T-cell (primary cell): ENCODE measurements at regions not wholly inside any gene's neighbourhood (a gene's known extent, or its start where the extent isn't known, plus 50 kb on each side); places are given as distances from the start of the nearest gene placed in this dataset.

Experiments
- ATAC-seq, 4 experiments: fragments of 200-7000 bp in 3 of 4; fragments of 150-1000 bp in 1 of 4; cut with Tn5 transposase; replicated peaks in 1 of 4; 1 replicate in 3 of 4; 2 replicates in 1 of 4; pipeline ENCODE4 v1.10.0; 2021; ENCODE audit warnings: moderate library complexity in 3 of 4, mild to moderate bottlenecking in 2 of 4, moderate number of reproducible peaks in 1 of 4
- CTCF ChIA-PET, 2 donors: fragments of 300-600 bp; sonication (Branson Sonifier 250); formaldehyde crosslinking; loops; one replicate each; lab custom pipeline; 2022; ENCODE audit warnings: antibody characterized with exemption in 2 of 2; lab: Charles Lee
- POLR2A ChIA-PET, 2 donors: fragments of 300-600 bp; sonication (Branson Sonifier 250); formaldehyde crosslinking; loops; one replicate each; lab custom pipeline; 2022; ENCODE audit warnings: antibody characterized with exemption in 2 of 2; lab: Charles Lee
- DNase-seq, 35 experiments: peaks; one replicate each; pipeline versions ENCODE4 v3.0.0 to v3.0.0-alpha.2; 2013 to 2023
- H3K27ac ChIP-seq: one replicate; pipeline ENCODE4 v1.5.1; 2013; ENCODE audit warnings: low read length
- H3K27me3 ChIP-seq, 2 experiments: replicated peaks in 1 of 2; 1 replicate in 1 of 2; 2 replicates in 1 of 2; pipeline versions ENCODE4 v1.6.1 to v1.7.0; 2013; ENCODE audit warnings: low read length in 1 of 2, mixed read lengths in 1 of 2; ENCODE audit not compliant: control insufficient read depth in 2 of 2, insufficient read depth in 2 of 2; ENCODE audit errors: extremely low read depth in 1 of 2
- H3K36me3 ChIP-seq, 2 donors: 1 replicate in 1 of 2; 2 replicates in 1 of 2; pipeline versions ENCODE4 v1.6.1 to v1.7.0; 2013; ENCODE audit warnings: low read length in 1 of 2; ENCODE audit not compliant: control insufficient read depth in 2 of 2, insufficient read depth in 1 of 2; ENCODE audit errors: extremely low read depth in 1 of 2
- H3K4me1 ChIP-seq, 2 experiments: 1 replicate in 1 of 2; 2 replicates in 1 of 2; pipeline versions ENCODE4 v1.6.1 to v1.7.0; 2013; ENCODE audit warnings: low read length in 2 of 2, mixed read lengths in 1 of 2; ENCODE audit not compliant: insufficient read depth in 2 of 2, control insufficient read depth in 1 of 2; ENCODE audit errors: extremely low read depth in 1 of 2
- H3K4me3 ChIP-seq, 2 donors: 1 replicate in 1 of 2; 2 replicates in 1 of 2; pipeline versions ENCODE4 v1.5.1 to v1.7.0; 2013; ENCODE audit warnings: mild to moderate bottlenecking in 2 of 2, low read length in 1 of 2, moderate library complexity in 1 of 2; ENCODE audit not compliant: control insufficient read depth in 1 of 2; ENCODE audit errors: extremely low read depth in 1 of 2
- H3K9me3 ChIP-seq: 2 replicates; pipeline ENCODE4 v1.7.0; 2013
- H3K27ac Mint-ChIP-seq, 2 donors: one replicate each; pipeline ENCODE4 v1.8.0; 2020 to 2021; ENCODE audit warnings: mild to moderate bottlenecking in 2 of 2, mixed read lengths in 2 of 2
- H3K27me3 Mint-ChIP-seq, 2 donors: one replicate each; pipeline ENCODE4 v1.8.0; 2021 to 2022; ENCODE audit warnings: mixed read lengths in 2 of 2
- H3K36me3 Mint-ChIP-seq: one replicate; pipeline ENCODE4 v1.8.0; 2021; ENCODE audit warnings: mixed read lengths
- H3K4me1 Mint-ChIP-seq, 3 donors: one replicate each; pipeline ENCODE4 v1.8.0; 2020 to 2022; ENCODE audit warnings: mixed read lengths in 3 of 3, mild to moderate bottlenecking in 1 of 3
- H3K4me3 Mint-ChIP-seq, 3 donors: one replicate each; pipeline ENCODE4 v1.8.0; 2020 to 2022; ENCODE audit warnings: mild to moderate bottlenecking in 3 of 3, mixed read lengths in 3 of 3, moderate library complexity in 3 of 3
- H3K9me3 Mint-ChIP-seq, 3 donors: one replicate each; pipeline ENCODE4 v1.8.0; 2020 to 2022; ENCODE audit warnings: mixed read lengths in 3 of 3
- WGBS: methylation state at CpG from one replicate; pipeline ENCODE4 v1.1.5; 2013; ENCODE audit warnings: missing lambda C conversion rate; ENCODE audit not compliant: insufficient coverage; 5-methylcytosine and 5-hydroxymethylcytosine counted together

DNA sequence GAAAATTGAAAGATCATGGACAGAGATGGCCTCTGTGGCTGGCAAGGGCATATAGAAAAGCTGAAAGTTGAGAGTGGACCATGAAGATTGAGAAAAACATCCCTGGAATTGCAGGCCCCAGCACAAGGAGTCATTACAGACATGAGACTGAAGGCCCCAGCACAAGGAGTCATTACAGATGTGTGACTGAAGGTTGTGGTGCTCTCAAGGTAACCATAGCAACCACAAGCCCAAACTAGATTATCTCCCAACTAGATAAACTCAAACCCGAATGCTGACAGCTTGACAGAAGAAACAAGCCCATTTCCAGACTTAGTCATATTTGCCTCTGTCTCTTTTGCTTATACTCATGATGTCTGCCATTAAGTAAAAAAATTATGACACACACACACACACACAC is 1252.1 kb upstream of the ADGRL4 start:
- Histone ChIP-seq H3K4me3 (no peak overlapping the region), H3K27ac (no peak overlapping the region), H3K36me3 (no peaks in the 10 kb centered on the region), H3K27me3 (no peaks in the 10 kb centered on the region), H3K9me3 (no peaks in the 10 kb centered on the region), H3K4me1 (no peaks in the 10 kb centered on the region)
- Mint-ChIP-seq H3K9me3 (peaks cover 17 to 25% (median 24%) of the 10 kb centered on the region in 3 donors), H3K27me3 (no peaks in the 10 kb centered on the region), H3K4me3 (no peak overlapping the region), H3K4me1 (no peaks in the 10 kb centered on the region), H3K36me3 (no peaks in the 10 kb centered on the region), H3K27ac (no peak overlapping the region)
- DNase-seq (no peak), ATAC-seq (no peak)
- CTCF ChIA-PET = no interaction called here
- POLR2A ChIA-PET = no interaction called here
- 71% methylated on average over 1 of the region's 1 CpG for WGBS

- POLR2A ChIA-PET = no interaction called here
- ATAC-seq = no peak
- Histone ChIP-seq H3K9me3 (no peaks in the 10 kb centered on the region), H3K27me3 (no peaks in the 10 kb centered on the region), H3K4me3 (no peak overlapping the region), H3K4me1 (no peaks in the 10 kb centered on the region), H3K27ac (no peak overlapping the region), H3K36me3 (no peaks in the 10 kb centered on the region)
- no CpG with 5 or more reads among the region's 1 CpG for WGBS
- Mint-ChIP-seq H3K4me1 (no peaks in the 10 kb centered on the region), H3K27me3 (no peaks in the 10 kb centered on the region), H3K9me3 (peaks cover 11 to 21% (median 12%) of the 10 kb centered on the region in 3 donors), H3K4me3 (no peak overlapping the region), H3K36me3 (no peaks in the 10 kb centered on the region), H3K27ac (no peak overlapping the region)
- CTCF ChIA-PET = no interaction called here
- DNase-seq = no peak
These were observed 1245.1 kb upstream of the ADGRL4 start for GRCh38 chr1:80251591-80251990.

DNA sequence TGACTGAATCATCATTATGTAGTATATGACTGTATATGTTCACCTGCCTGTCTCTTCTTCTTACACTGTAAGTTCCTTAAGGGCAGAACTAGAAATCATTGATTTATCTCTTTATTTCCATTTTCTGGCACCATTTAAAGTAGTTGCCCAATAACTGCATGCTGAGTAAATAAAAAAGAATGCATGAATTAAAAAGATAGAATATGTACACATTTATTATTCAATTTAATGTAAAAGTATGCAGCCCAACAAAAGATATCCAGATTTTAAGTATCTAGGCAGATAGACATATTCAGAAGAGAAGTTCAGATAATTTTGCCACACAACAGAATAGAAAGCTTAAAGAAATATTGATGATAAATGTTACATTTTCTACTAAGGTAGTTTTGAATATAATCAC is 1244.6 kb upstream of the ADGRL4 start:
- Histone ChIP-seq H3K27me3 (no peaks in the 10 kb centered on the region), H3K27ac (no peak overlapping the region), H3K36me3 (no peaks in the 10 kb centered on the region), H3K9me3 (no peaks in the 10 kb centered on the region), H3K4me1 (no peaks in the 10 kb centered on the region), H3K4me3 (no peak overlapping the region)
- Mint-ChIP-seq H3K36me3 (no peaks in the 10 kb centered on the region), H3K4me3 (no peak overlapping the region), H3K9me3 (peaks cover 11 to 23% (median 12%) of the 10 kb centered on the region in 3 donors), H3K4me1 (no peaks in the 10 kb centered on the region), H3K27me3 (no peaks in the 10 kb centered on the region), H3K27ac (no peak overlapping the region)
- ChIA-PET POLR2A (no interaction called here), CTCF (no interaction called here)
- no peak for DNase-seq
- ATAC-seq = no peak

GRCh38 chr1:80250573-80251168 is 1244.1 kb upstream of the ADGRL4 start:
- H3K27me3 Mint-ChIP-seq = no peaks in the 10 kb centered on the region
- H3K27ac ChIP-seq = no peak overlapping the region
- H3K36me3 ChIP-seq = no peaks in the 10 kb centered on the region
- no peak overlapping the region for H3K4me3 ChIP-seq
- no peaks in the 10 kb centered on the region for H3K9me3 ChIP-seq
- no peaks in the 10 kb centered on the region for H3K27me3 ChIP-seq
- no peaks in the 10 kb centered on the region for H3K36me3 Mint-ChIP-seq
- H3K27ac Mint-ChIP-seq = no peak overlapping the region
- no peak overlapping the region for H3K4me3 Mint-ChIP-seq
- no peaks in the 10 kb centered on the region for H3K4me1 Mint-ChIP-seq
- H3K4me1 ChIP-seq = no peaks in the 10 kb centered on the region
- ChIA-PET POLR2A (no interaction called here), CTCF (no interaction called here)
- no CpG with 5 or more reads among the region's 3 CpGs for WGBS
- ATAC-seq (no peak), DNase-seq (no peak)
- peaks cover 11 to 23% (median 12%) of the 10 kb centered on the region in 3 donors for H3K9me3 Mint-ChIP-seq

DNA sequence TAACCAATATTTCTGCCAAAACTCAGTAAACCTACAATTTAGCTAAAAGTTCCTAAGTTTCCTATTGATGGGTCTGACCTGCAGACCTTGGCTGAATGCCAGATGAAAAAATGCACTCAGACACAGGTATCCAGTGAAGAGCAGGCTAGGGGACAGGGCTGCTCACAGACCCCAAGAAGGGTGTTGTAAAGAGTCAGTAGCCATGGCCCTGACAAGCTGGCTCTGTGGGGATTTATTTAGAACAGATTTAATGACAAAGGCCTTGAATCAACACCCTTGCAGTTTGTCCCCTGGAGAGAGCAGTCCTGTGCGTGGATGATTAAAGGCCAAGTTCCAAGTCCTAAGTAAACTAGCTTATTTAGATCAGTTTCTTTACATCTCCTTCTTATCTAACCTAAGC is 1243.2 kb upstream of the ADGRL4 start:
- ChIA-PET CTCF (no interaction called here), POLR2A (no interaction called here)
- no peaks in the 10 kb centered on the region for H3K4me1 ChIP-seq
- no peak for DNase-seq
- no peak overlapping the region for H3K4me3 Mint-ChIP-seq
- no peak overlapping the region for H3K27ac Mint-ChIP-seq
- no peak overlapping the region for H3K4me3 ChIP-seq
- H3K9me3 Mint-ChIP-seq = peaks cover 8 to 25% (median 10%) of the 10 kb centered on the region in 3 donors
- no CpG with 5 or more reads among the region's 1 CpG for WGBS
- H3K27me3 ChIP-seq = no peaks in the 10 kb centered on the region
- ATAC-seq = no peak
- no peaks in the 10 kb centered on the region for H3K4me1 Mint-ChIP-seq
- no peaks in the 10 kb centered on the region for H3K27me3 Mint-ChIP-seq
- no peaks in the 10 kb centered on the region for H3K9me3 ChIP-seq
- H3K36me3 Mint-ChIP-seq = no peaks in the 10 kb centered on the region
- H3K27ac ChIP-seq = no peak overlapping the region
- no peaks in the 10 kb centered on the region for H3K36me3 ChIP-seq

- ATAC-seq (no peak), DNase-seq (no peak)
- Histone ChIP-seq H3K36me3 (no peaks in the 10 kb centered on the region), H3K9me3 (no peaks in the 10 kb centered on the region), H3K4me1 (no peaks in the 10 kb centered on the region), H3K27me3 (no peaks in the 10 kb centered on the region), H3K4me3 (no peak overlapping the region), H3K27ac (no peak overlapping the region)
- POLR2A ChIA-PET = no interaction called here
- H3K27ac Mint-ChIP-seq = no peak overlapping the region
- no peak overlapping the region for H3K4me3 Mint-ChIP-seq
- H3K36me3 Mint-ChIP-seq = no peaks in the 10 kb centered on the region
- H3K27me3 Mint-ChIP-seq = no peaks in the 10 kb centered on the region
- H3K4me1 Mint-ChIP-seq = no peaks in the 10 kb centered on the region
- CTCF ChIA-PET = no interaction called here
- H3K9me3 Mint-ChIP-seq = peaks cover 5 to 23% (median 11%) of the 10 kb centered on the region in 3 donors
These were observed 1242.4 kb upstream of the ADGRL4 start for GRCh38 chr1:80248886-80249285.

DNA sequence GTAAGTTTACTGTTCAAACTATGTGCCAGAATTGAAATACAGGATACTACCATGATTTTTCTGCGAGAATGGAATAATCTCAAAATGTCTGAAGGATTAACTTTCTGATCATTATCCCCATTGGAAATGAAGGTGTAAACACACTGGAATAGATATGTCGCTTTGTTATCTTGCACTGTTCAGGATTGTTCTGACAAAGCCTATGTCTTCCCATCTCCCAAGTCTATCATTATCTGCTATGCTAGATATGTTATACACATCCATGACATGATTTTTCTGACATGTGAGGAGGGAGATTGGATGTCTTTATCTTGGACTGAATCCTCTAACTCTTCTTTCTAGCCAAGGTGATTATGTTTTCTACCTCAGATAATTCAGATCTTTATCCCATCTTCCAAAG is 1239.3 kb upstream of the ADGRL4 start:
- Mint-ChIP-seq H3K27me3 (no peaks in the 10 kb centered on the region), H3K4me1 (no peaks in the 10 kb centered on the region), H3K4me3 (no peak overlapping the region), H3K27ac (no peak overlapping the region), H3K9me3 (peaks cover 14 to 21% (median 18%) of the 10 kb centered on the region in 3 donors), H3K36me3 (no peaks in the 10 kb centered on the region)
- DNase-seq = no peak
- ATAC-seq = no peak
- POLR2A ChIA-PET = interaction anchor here in 1 of 2 donors (0.6 kb wide), 1 partner anchor 9 kb away, joined by 3 read pairs; no protein-coding TSS in a partner anchor
- CTCF ChIA-PET = no interaction called here
- Histone ChIP-seq H3K9me3 (no peaks in the 10 kb centered on the region), H3K27me3 (no peaks in the 10 kb centered on the region), H3K27ac (no peak overlapping the region), H3K4me3 (no peak overlapping the region), H3K4me1 (no peaks in the 10 kb centered on the region), H3K36me3 (no peaks in the 10 kb centered on the region)
- WGBS = no CpG with 5 or more reads among the region's 2 CpGs
